Loucy (cell line): ENCODE measurements at regions not wholly inside any gene's neighbourhood (a gene's known extent, or its start where the extent isn't known, plus 50 kb on each side); places are given as distances from the start of the nearest gene placed in this dataset.

ENCODE experiments used
- EZH2phosphoT487 ChIP-seq: fragments of 200-600 bp; IDR thresholded peaks from 2 replicates; pipeline ENCODE4 v1.6.1; 2018; ENCODE audit warnings: antibody characterized with exemption, mild to moderate bottlenecking, moderate library complexity, borderline replicate concordance
- TF ChIP-seq, protein P1 (sequence below): fragments of 200-600 bp; sonication (generic); conservative IDR thresholded peaks from 2 replicates; pipeline ENCODE4 v1.5.1; 2014; ENCODE audit warnings: mild to moderate bottlenecking, antibody characterized with exemption, low read length

DNA sequence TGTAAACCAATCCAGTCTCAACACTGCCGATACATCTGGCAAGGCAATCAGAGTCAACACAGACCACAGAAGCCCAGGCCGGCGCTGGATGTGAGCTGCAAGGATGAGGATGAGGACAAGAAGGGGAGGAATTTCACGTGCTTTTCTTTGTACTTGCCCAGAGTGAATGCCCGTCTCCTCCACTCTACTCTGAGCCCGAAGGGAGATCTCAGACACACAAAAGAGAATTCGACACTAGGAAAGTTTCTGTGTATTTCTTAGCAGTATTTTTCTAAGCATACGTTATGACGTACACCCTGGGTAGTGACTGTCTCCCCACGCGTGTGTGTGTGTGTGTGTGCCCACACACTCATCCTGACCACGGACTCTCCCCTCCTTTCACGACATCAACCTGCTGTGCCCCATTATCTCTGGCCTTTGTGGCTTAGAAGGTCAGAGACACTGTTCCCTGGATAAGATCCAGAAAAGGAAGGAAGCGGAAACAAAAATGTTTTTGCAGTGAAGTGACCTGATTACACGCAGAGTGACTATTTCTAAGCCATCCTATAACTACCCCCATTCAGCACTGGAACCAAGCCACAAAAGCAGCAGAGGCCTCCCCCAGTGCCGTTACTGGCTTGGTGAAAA, 227.3 kb upstream of the DAPK1 start:
- TF ChIP-seq, protein P1, sequence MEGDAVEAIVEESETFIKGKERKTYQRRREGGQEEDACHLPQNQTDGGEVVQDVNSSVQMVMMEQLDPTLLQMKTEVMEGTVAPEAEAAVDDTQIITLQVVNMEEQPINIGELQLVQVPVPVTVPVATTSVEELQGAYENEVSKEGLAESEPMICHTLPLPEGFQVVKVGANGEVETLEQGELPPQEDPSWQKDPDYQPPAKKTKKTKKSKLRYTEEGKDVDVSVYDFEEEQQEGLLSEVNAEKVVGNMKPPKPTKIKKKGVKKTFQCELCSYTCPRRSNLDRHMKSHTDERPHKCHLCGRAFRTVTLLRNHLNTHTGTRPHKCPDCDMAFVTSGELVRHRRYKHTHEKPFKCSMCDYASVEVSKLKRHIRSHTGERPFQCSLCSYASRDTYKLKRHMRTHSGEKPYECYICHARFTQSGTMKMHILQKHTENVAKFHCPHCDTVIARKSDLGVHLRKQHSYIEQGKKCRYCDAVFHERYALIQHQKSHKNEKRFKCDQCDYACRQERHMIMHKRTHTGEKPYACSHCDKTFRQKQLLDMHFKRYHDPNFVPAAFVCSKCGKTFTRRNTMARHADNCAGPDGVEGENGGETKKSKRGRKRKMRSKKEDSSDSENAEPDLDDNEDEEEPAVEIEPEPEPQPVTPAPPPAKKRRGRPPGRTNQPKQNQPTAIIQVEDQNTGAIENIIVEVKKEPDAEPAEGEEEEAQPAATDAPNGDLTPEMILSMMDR = no peak
- TF ChIP-seq EZH2phosphoT487 = no peak
